GM19324 (cell line): ENCODE measurements at regions not wholly inside any gene's neighbourhood (a gene's known extent, or its start where the extent isn't known, plus 50 kb on each side); places are given as distances from the start of the nearest gene placed in this dataset.
"Not testable (repeated sequence)": the region's sequence is repeated elsewhere in the genome, so short reads cannot be mapped to it uniquely, and the experiment has no call there.

Experiments used
- ATAC-seq: cut with Tn5 transposase; IDR thresholded peaks from one replicate; pipeline ENCODE4 v1.9.1; 2021; ENCODE audit warnings: mild to moderate bottlenecking, moderate library complexity; ENCODE audit not compliant: unreplicated experiment, low FRiP score

- ATAC-seq = no peak
These were observed 560.6 kb downstream of the TOX3 start for GRCh38 chr16:51986301-51986700.

- no peak for ATAC-seq
These were observed 561.8 kb downstream of the TOX3 start for GRCh38 chr16:51985126-51985525.

- ATAC-seq = no peak
These were observed 562.5 kb downstream of the TOX3 start for GRCh38 chr16:51984395-51984794.

- no peak for ATAC-seq
These were observed 563.9 kb downstream of the TOX3 start for GRCh38 chr16:51982715-51983680.

- no peak for ATAC-seq
These were observed 565.2 kb downstream of the TOX3 start for GRCh38 chr16:51981725-51982124.

- not testable (repeated sequence) for ATAC-seq
These were observed 569.4 kb downstream of the TOX3 start for GRCh38 chr16:51977506-51977905.

GRCh38 chr16:51971184-51971583 is 575.8 kb downstream of the TOX3 start:
- no peak for ATAC-seq

- no peak for ATAC-seq
These were observed 578.2 kb downstream of the TOX3 start for GRCh38 chr16:51968749-51969148.

GRCh38 chr16:51967646-51968045 is 579.3 kb downstream of the TOX3 start:
- ATAC-seq = no peak

GRCh38 chr16:51960931-51961330 is 586.0 kb downstream of the TOX3 start:
- no peak for ATAC-seq

- ATAC-seq = no peak
These were observed 593.5 kb downstream of the TOX3 start for GRCh38 chr16:51953286-51953985.

- no peak for ATAC-seq
These were observed 594.4 kb downstream of the TOX3 start for GRCh38 chr16:51952500-51952899.

GRCh38 chr16:51951668-51952298 is 595.2 kb downstream of the TOX3 start:
- ATAC-seq = no peak

GRCh38 chr16:51950118-51950780 is 596.7 kb downstream of the TOX3 start:
- no peak for ATAC-seq

- no peak for ATAC-seq
These were observed 597.7 kb downstream of the TOX3 start for GRCh38 chr16:51949282-51949681.

- ATAC-seq = no peak
These were observed 605.5 kb downstream of the TOX3 start for GRCh38 chr16:51941412-51941811.

- no peak for ATAC-seq
These were observed 606.8 kb downstream of the TOX3 start for GRCh38 chr16:51940183-51940582.

- ATAC-seq = no peak
These were observed 607.5 kb downstream of the TOX3 start for GRCh38 chr16:51939378-51939871.

GRCh38 chr16:51938861-51939260 is 608.1 kb downstream of the TOX3 start:
- ATAC-seq = no peak

- ATAC-seq = no peak
These were observed 609.2 kb downstream of the TOX3 start for GRCh38 chr16:51937771-51938170.
